Liver (tissue), 8 donors: ENCODE measurements at regions not wholly inside any gene's neighbourhood (a gene's known extent, or its start where the extent isn't known, plus 50 kb on each side); places are given as distances from the start of the nearest gene placed in this dataset.

Experiments
- DNase-seq: peaks from one replicate; pipeline ENCODE4 v3.0.0-alpha.2; 2017; ENCODE audit warnings: low spot score
- H3K27ac ChIP-seq, 2 donors: one replicate each; pipeline ENCODE4 v1.7.0; 2013; ENCODE audit warnings: inconsistent platforms in 2 of 2, low read length in 2 of 2, control low read depth in 1 of 2, low read depth in 1 of 2, mild to moderate bottlenecking in 1 of 2
- H3K27me3 ChIP-seq, 4 donors: one replicate each; pipeline versions ENCODE4 v1.6.1 to v1.7.0; 2013; ENCODE audit warnings: low read length in 3 of 4, inconsistent platforms in 1 of 4, mild to moderate bottlenecking in 1 of 4, moderate library complexity in 1 of 4; ENCODE audit not compliant: control insufficient read depth in 4 of 4, insufficient read depth in 4 of 4
- H3K36me3 ChIP-seq, 4 donors: one replicate each; pipeline versions ENCODE4 v1.6.1 to v1.7.0; 2013; ENCODE audit warnings: low read length in 3 of 4, mild to moderate bottlenecking in 3 of 4, low read depth in 1 of 4, moderate library complexity in 1 of 4; ENCODE audit not compliant: control insufficient read depth in 4 of 4, insufficient read depth in 3 of 4
- H3K4me1 ChIP-seq, 4 donors: one replicate each; pipeline versions ENCODE4 v1.6.1 to v1.7.0; 2013; ENCODE audit warnings: low read length in 3 of 4, mild to moderate bottlenecking in 3 of 4, moderate library complexity in 1 of 4; ENCODE audit not compliant: control insufficient read depth in 4 of 4, insufficient read depth in 4 of 4
- H3K4me3 ChIP-seq, 3 donors: one replicate each; pipeline versions ENCODE4 v1.6.1 to v1.7.0; 2013; ENCODE audit warnings: low read length in 3 of 3, control low read depth in 1 of 3, low read depth in 1 of 3, mild to moderate bottlenecking in 1 of 3
- H3K9ac ChIP-seq, 2 donors: one replicate each; pipeline ENCODE4 v1.7.0; 2013; ENCODE audit warnings: low read length in 2 of 2, mild to moderate bottlenecking in 2 of 2, moderate library complexity in 2 of 2, control low read depth in 1 of 2, low read depth in 1 of 2
- H3K9me3 ChIP-seq, 4 donors: one replicate each; pipeline versions ENCODE4 v1.6.1 to v1.7.0; 2013; ENCODE audit warnings: low read length in 3 of 4; ENCODE audit not compliant: control insufficient read depth in 4 of 4
- ATF3 ChIP-seq: IDR thresholded peaks from 2 replicates; pipeline ENCODE4 v1.6.1; 2016; ENCODE audit warnings: antibody characterized with exemption
- CTCF ChIP-seq: fragments of 150-350 bp; IDR thresholded peaks from 2 replicates; pipeline ENCODE4 v1.5.1; 2017; ENCODE audit warnings: improper control_type of control experiment, low read depth, low read length; ENCODE audit not compliant: missing input control
- EGR1 ChIP-seq, 2 donors: IDR thresholded peaks; 2 replicates each; pipeline ENCODE4 v1.6.1; 2016 to 2018; ENCODE audit warnings: antibody characterized with exemption in 2 of 2, low read depth in 2 of 2
- FOXA1 ChIP-seq: IDR thresholded peaks from 2 replicates; pipeline ENCODE4 v1.6.1; 2016; ENCODE audit warnings: antibody characterized with exemption
- FOXA2 ChIP-seq: IDR thresholded peaks from 2 replicates; pipeline ENCODE4 v1.6.1; 2016; ENCODE audit warnings: antibody characterized with exemption
- GABPA ChIP-seq, 2 donors: IDR thresholded peaks in 1 of 2; conservative IDR thresholded peaks in 1 of 2; 2 replicates each; pipeline ENCODE4 v1.6.1; 2016; ENCODE audit warnings: antibody characterized with exemption in 2 of 2, mild to moderate bottlenecking in 1 of 2, moderate library complexity in 1 of 2
- HNF4A ChIP-seq, 2 donors: conservative IDR thresholded peaks; 2 replicates each; pipeline ENCODE4 v1.6.1; 2016; ENCODE audit warnings: antibody characterized with exemption in 2 of 2, mild to moderate bottlenecking in 2 of 2
- HNF4G ChIP-seq: IDR thresholded peaks from 2 replicates; pipeline ENCODE4 v1.6.1; 2016; ENCODE audit warnings: antibody characterized with exemption
- JUND ChIP-seq, 2 donors: IDR thresholded peaks; 2 replicates each; pipeline ENCODE4 v1.6.1; 2016; ENCODE audit warnings: antibody characterized with exemption in 2 of 2
- MAX ChIP-seq: IDR thresholded peaks from 2 replicates; pipeline ENCODE4 v1.6.1; 2016; ENCODE audit warnings: antibody characterized with exemption
- NR2F2 ChIP-seq: IDR thresholded peaks from 2 replicates; pipeline ENCODE4 v1.6.1; 2016; ENCODE audit warnings: antibody characterized with exemption
- RAD21 ChIP-seq, 2 donors: IDR thresholded peaks; 2 replicates each; pipeline ENCODE4 v1.6.1; 2016; ENCODE audit warnings: antibody characterized with exemption in 2 of 2, mild to moderate bottlenecking in 2 of 2
- REST ChIP-seq: IDR thresholded peaks from 2 replicates; pipeline ENCODE4 v1.6.1; 2016; ENCODE audit warnings: antibody characterized with exemption, mild to moderate bottlenecking
- RXRA ChIP-seq, 2 donors: IDR thresholded peaks; 2 replicates each; pipeline ENCODE4 v1.6.1; 2017 to 2018; ENCODE audit warnings: antibody characterized with exemption in 2 of 2, mild to moderate bottlenecking in 1 of 2
- SP1 ChIP-seq: IDR thresholded peaks from 2 replicates; pipeline ENCODE4 v1.6.1; 2018; ENCODE audit warnings: antibody characterized with exemption, mild to moderate bottlenecking
- TAF1 ChIP-seq: conservative IDR thresholded peaks from 2 replicates; pipeline ENCODE4 v1.6.1; 2016; ENCODE audit warnings: antibody characterized with exemption, mild to moderate bottlenecking
- YY1 ChIP-seq: IDR thresholded peaks from 2 replicates; pipeline ENCODE4 v1.6.1; 2016; ENCODE audit warnings: antibody characterized with exemption, mild to moderate bottlenecking
- ZBTB33 ChIP-seq: IDR thresholded peaks from 2 replicates; pipeline ENCODE4 v1.6.1; 2016; ENCODE audit warnings: antibody characterized with exemption
- WGBS: extraction: QIAGEN DNeasy Blood & Tissue Kit; methylation state at CpG from one replicate; pipeline ENCODE4 v1.1.7; 2013; 5-methylcytosine and 5-hydroxymethylcytosine counted together
- donor health status: healthy.
- donor health status: healthy.
- donor health status: healthy.
- donor health status: healthy.
- donor health status: healthy.

GRCh38 chr1:68329096-68329835 is 96.9 kb upstream of the WLS start:
- Histone ChIP-seq H3K36me3 (no peaks in the 10 kb centered on the region), H3K4me1 (no peaks in the 10 kb centered on the region), H3K4me3 (no peak overlapping the region), H3K9me3 (no peaks in the 10 kb centered on the region), H3K27me3 (no peaks in the 10 kb centered on the region), H3K9ac (no peak overlapping the region), H3K27ac (no peak overlapping the region)
- TF ChIP-seq GABPA (IDR thresholded peaks at IDR 0.05 in 1 of 2, conservative IDR thresholded peaks at IDR 0.05 in 1 of 2): no peak
- TF ChIP-seq JUND (IDR thresholded peaks at IDR 0.05): no peak
- no peak for TF ChIP-seq MAX
- TF ChIP-seq HNF4A (conservative IDR thresholded peaks at IDR 0.05): no peak
- no peak for TF ChIP-seq EGR1 (IDR thresholded peaks at IDR 0.05; ENCODE audit: low read depth in 2 of 2)
- TF ChIP-seq SP1: no peak
- TF ChIP-seq REST: no peak
- TF ChIP-seq RXRA (IDR thresholded peaks at IDR 0.05): no peak
- no peak for TF ChIP-seq FOXA1
- TF ChIP-seq HNF4G: no peak
- TF ChIP-seq RAD21 (IDR thresholded peaks at IDR 0.05): no peak
- TF ChIP-seq ATF3: no peak
- TF ChIP-seq CTCF: no peak
- 65% methylated on average over 1 of the region's 1 CpG for WGBS
- no peak for DNase-seq

- H3K9ac ChIP-seq: no peak overlapping the region
- no peaks in the 10 kb centered on the region for H3K4me1 ChIP-seq
- WGBS: 89% methylated on average over 1 of the region's 1 CpG
- no peaks in the 10 kb centered on the region for H3K9me3 ChIP-seq
- H3K27me3 ChIP-seq: no peaks in the 10 kb centered on the region
- H3K27ac ChIP-seq: no peak overlapping the region
- H3K36me3 ChIP-seq: no peaks in the 10 kb centered on the region
- TF ChIP-seq FOXA2 (no peak), YY1 (no peak), ZBTB33 (no peak), FOXA1 (no peak), MAX (no peak), RXRA (IDR thresholded peaks at IDR 0.05) (no peak), SP1 (no peak), TAF1 (no peak), NR2F2 (no peak)
- no peak for DNase-seq
- H3K4me3 ChIP-seq: no peak overlapping the region
These were observed 96.2 kb upstream of the WLS start for GRCh38 chr1:68328490-68328889.
